ENCODE measurements at regions not wholly inside any gene's neighbourhood (a gene's known extent, or its start where the extent isn't known, plus 50 kb on each side); places are given as distances from the start of the nearest gene placed in this dataset.

GRCh38 chr14:54294802-54295201 lies 102.0 kb upstream of the CDKN3 start:
- no peak for TF ChIP-seq CTCF (conservative IDR thresholded peaks at IDR 0.05)
- no peak for TF ChIP-seq EZH2 (IDR thresholded peaks at IDR 0.05; ENCODE audit: low read depth)
